ENCODE measurements at regions not wholly inside any gene's neighbourhood (a gene's known extent, or its start where the extent isn't known, plus 50 kb on each side); places are given as distances from the start of the nearest gene placed in this dataset.
A peak's percentile ranks its signal among the peaks of the same experiment; 100 is the strongest.

- DNase-seq (ENCODE audit: low read depth, low spot score), result no peak
- no peaks in the 10 kb centered on the region for H4K20me1 ChIP-seq (ENCODE audit: control insufficient read depth, insufficient read depth)
- H2AFZ ChIP-seq (ENCODE audit: control insufficient read depth, low read depth, low read length), result no peak overlapping the region
- SMC1A ChIA-PET (ENCODE audit: uncharacterized antibody, unreplicated experiment), result interaction anchor here (1.3 kb wide), 1 partner anchor 113 kb away, joined by 3 read pairs; no protein-coding TSS in a partner anchor
- no peak for TF ChIP-seq EED (IDR thresholded peaks at IDR 0.05; ENCODE audit: low read depth)
- peak; percentile 42 for TF ChIP-seq MEF2B (IDR thresholded peaks at IDR 0.05; ENCODE audit: partially characterized antibody, poor library complexity, severe bottlenecking)
- no peak for TF ChIP-seq PAX5 (IDR thresholded peaks at IDR 0.05; ENCODE audit: borderline replicate concordance, low read depth, low read length)
- no peak for TF ChIP-seq IKZF1 (conservative IDR thresholded peaks at IDR 0.05)
- no peaks in the 10 kb centered on the region for H3K79me2 ChIP-seq (ENCODE audit: control insufficient read depth, insufficient read depth, low read length)
- peaks cover 2 to 4% of the 10 kb centered on the region in 2 experiments; a peak in 3 of 4 replicates for H3K27me3 ChIP-seq (replicated peaks in 1 of 2; ENCODE audit: control insufficient read depth in 2 of 2, insufficient read depth in 2 of 2, low read length in 1 of 2)
- no peak overlapping the region for H3K4me2 ChIP-seq (ENCODE audit: control insufficient read depth, insufficient read depth)
- 22% methylated on average over 4 of the region's 4 CpGs for WGBS (ENCODE audit: insufficient coverage, insufficient replicate concordance, low lambda C conversion rate, missing lambda C conversion rate)
- H3K9me3 ChIP-seq (replicated peaks; ENCODE audit: control insufficient read depth, insufficient read depth, low read length), result no peaks in the 10 kb centered on the region; the same call in 2 of the 3 replicates
- H3K27ac ChIP-seq (ENCODE audit: control insufficient read depth, insufficient read depth), result no peak overlapping the region
- CTCF ChIA-PET, result interaction anchor here (1.2 kb wide), 1 partner anchor 114 kb away, joined by 3 read pairs; no protein-coding TSS in a partner anchor
- H3K4me1 ChIP-seq (ENCODE audit: control insufficient read depth, insufficient read depth, low read length), result no peaks in the 10 kb centered on the region
- in situ Hi-C loops (cut with MboI) (no loop called here), intact Hi-C loops (cut with micrococcal nuclease; ENCODE audit: unreplicated experiment) (no loop called here)
- no peak overlapping the region for H3K9ac ChIP-seq (ENCODE audit: control insufficient read depth, insufficient read depth, low read length)
- no peak overlapping the region for H3K4me3 ChIP-seq
- FAIRE-seq, result no peak
- no peak for ATAC-seq
- H3K36me3 ChIP-seq (ENCODE audit: control insufficient read depth in 2 of 2, insufficient read depth in 2 of 2, low read length in 1 of 2), result no peaks in the 10 kb centered on the region
- no TSS peak for BruUV-seq (replicated peaks)
- POLR2A ChIA-PET, result no interaction called here
- RAD21 ChIA-PET (ENCODE audit: unreplicated experiment), result interaction anchor here (1.1 kb wide), 1 partner anchor 72 kb away, joined by 5 read pairs; no protein-coding TSS in a partner anchor
Measured at GRCh38 chr10:117610321-117610720, 67.8 kb downstream of the EMX2 start.

GRCh38 chr10:117612113-117612512 lies 69.6 kb downstream of the EMX2 start:
- ChIA-PET POLR2A (no interaction called here), SMC1A (ENCODE audit: uncharacterized antibody, unreplicated experiment) (interaction anchor here (0.9 to 1.2 kb wide), 4 partner anchors 10 to 114 kb away, joined by 3 to 5 read pairs (median 4); no protein-coding TSS in a partner anchor), CTCF (interaction anchor here (0.9 to 1.2 kb wide), 2 partner anchors 49 to 78 kb away, joined by 3 to 5 read pairs; no protein-coding TSS in a partner anchor), RAD21 (ENCODE audit: unreplicated experiment) (interaction anchor here (1.0 kb wide), 1 partner anchor 9 kb away, joined by 3 read pairs; no protein-coding TSS in a partner anchor)
- no peak for FAIRE-seq
- Histone ChIP-seq H4K20me1 (ENCODE audit: control insufficient read depth, insufficient read depth) (no peaks in the 10 kb centered on the region), H3K27me3 (replicated peaks in 1 of 2; ENCODE audit: control insufficient read depth in 2 of 2, insufficient read depth in 2 of 2, low read length in 1 of 2) (peaks cover 0 to 2% of the 10 kb centered on the region in 2 experiments; a peak in 2 of 4 replicates), H3K27ac (ENCODE audit: control insufficient read depth, insufficient read depth) (no peak overlapping the region), H3K4me2 (ENCODE audit: control insufficient read depth, insufficient read depth) (no peak overlapping the region), H3K36me3 (ENCODE audit: control insufficient read depth in 2 of 2, insufficient read depth in 2 of 2, low read length in 1 of 2) (no peaks in the 10 kb centered on the region), H3K4me3 (no peak overlapping the region), H3K4me1 (ENCODE audit: control insufficient read depth, insufficient read depth, low read length) (peaks cover 7% of the 10 kb centered on the region), H3K9me3 (replicated peaks; ENCODE audit: control insufficient read depth, insufficient read depth, low read length) (no peaks in the 10 kb centered on the region; the same call in 2 of the 3 replicates), H3K79me2 (ENCODE audit: control insufficient read depth, insufficient read depth, low read length) (no peaks in the 10 kb centered on the region), H3K9ac (ENCODE audit: control insufficient read depth, insufficient read depth, low read length) (no peak overlapping the region), H2AFZ (ENCODE audit: control insufficient read depth, low read depth, low read length) (no peak overlapping the region)
- 100% methylated on average over 1 of the region's 1 CpG for WGBS (ENCODE audit: insufficient coverage, insufficient replicate concordance, low lambda C conversion rate, missing lambda C conversion rate)
- no peak for ATAC-seq
- intact Hi-C loops (cut with micrococcal nuclease; ENCODE audit: unreplicated experiment), result no loop called here
- in situ Hi-C loops (cut with MboI), result no loop called here
- no peak for TF ChIP-seq PAX8 (IDR thresholded peaks at IDR 0.05)
- no peak for TF ChIP-seq ETV6 (conservative IDR thresholded peaks at IDR 0.05 in 1 of 2, IDR thresholded peaks at IDR 0.05 in 1 of 2; ENCODE audit: borderline replicate concordance in 1 of 2, low read depth in 1 of 2)
- TF ChIP-seq BACH1 (IDR thresholded peaks at IDR 0.05; ENCODE audit: borderline replicate concordance), result no peak
- no peak for TF ChIP-seq NR2C2 (IDR thresholded peaks at IDR 0.05; ENCODE audit: borderline replicate concordance, control insufficient read depth, insufficient read length, low read depth)
- no peak for TF ChIP-seq TCF3 (IDR thresholded peaks at IDR 0.05; ENCODE audit: borderline replicate concordance, insufficient read depth, low read depth, low read length)
- no peak for TF ChIP-seq SMAD1 (IDR thresholded peaks at IDR 0.05; ENCODE audit: low read depth, partially characterized antibody)
- no peak for TF ChIP-seq SMC3 (IDR thresholded peaks at IDR 0.05; ENCODE audit: borderline replicate concordance, low read length)
- no peak for TF ChIP-seq ZNF207 (IDR thresholded peaks at IDR 0.05; ENCODE audit: borderline replicate concordance)
- no peak for TF ChIP-seq IRF5 (IDR thresholded peaks at IDR 0.05; ENCODE audit: borderline replicate concordance)
- no peak for TF ChIP-seq SUPT20H (IDR thresholded peaks at IDR 0.05; ENCODE audit: borderline replicate concordance, control insufficient read depth, low read depth, low read length)
- no TSS peak for BruUV-seq (replicated peaks)
- DNase-seq (ENCODE audit: low read depth, low spot score), result no peak

Data from GM12878 (cell line).